ENCODE measurements at regions not wholly inside any gene's neighbourhood (a gene's known extent, or its start where the extent isn't known, plus 50 kb on each side); places are given as distances from the start of the nearest gene placed in this dataset.

GRCh38 chr9:80090317-80090716 lies 518.6 kb downstream of the TLE4 start:
- no peak for DNase-seq

GRCh38 chr9:80086822-80087345 lies 515.1 kb downstream of the TLE4 start:
- no peak for DNase-seq

DNA sequence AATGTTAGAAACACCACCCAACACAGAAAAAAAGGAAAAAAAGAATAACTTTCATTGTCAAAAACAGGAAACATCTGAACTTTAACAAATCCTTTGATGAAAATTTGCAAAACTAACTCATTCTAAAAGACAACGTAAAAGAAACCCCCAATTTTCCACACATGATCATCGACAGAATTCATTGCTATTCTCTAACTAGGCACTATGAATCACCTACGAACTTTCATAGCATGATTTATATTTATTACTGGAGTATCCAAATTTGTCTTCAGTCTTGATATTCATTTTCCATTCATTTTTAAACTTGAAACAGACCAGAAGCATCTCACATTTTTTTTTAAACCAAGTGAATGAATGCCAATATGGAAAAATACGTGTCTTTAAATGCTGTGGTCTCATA lies 514.6 kb downstream of the TLE4 start:
- DNase-seq: no peak

DNA sequence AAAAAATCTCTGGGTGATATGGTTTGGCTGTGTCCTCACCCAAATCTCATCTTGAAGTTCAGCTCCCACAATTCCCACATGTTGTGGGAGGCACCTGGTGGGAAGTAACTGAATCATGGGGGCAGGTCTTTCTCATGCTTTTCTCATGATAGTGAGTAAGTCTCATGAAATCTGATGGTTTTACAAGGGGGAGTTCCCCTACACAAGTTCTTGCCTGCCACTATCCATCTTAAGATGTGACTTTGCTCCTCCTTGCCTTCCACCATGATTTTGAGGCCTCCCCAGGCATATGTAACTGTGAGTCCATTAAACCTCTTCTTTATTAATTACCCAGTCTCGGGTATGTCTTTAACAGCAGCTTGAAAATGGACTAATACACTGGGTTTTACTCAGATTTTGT lies 513.9 kb downstream of the TLE4 start:
- no peak for DNase-seq

- no peak for DNase-seq
Measured at GRCh38 chr9:80082213-80082612, 510.4 kb downstream of the TLE4 start.

- no peak for DNase-seq
Measured at GRCh38 chr9:80078826-80079225, 507.1 kb downstream of the TLE4 start.

DNA sequence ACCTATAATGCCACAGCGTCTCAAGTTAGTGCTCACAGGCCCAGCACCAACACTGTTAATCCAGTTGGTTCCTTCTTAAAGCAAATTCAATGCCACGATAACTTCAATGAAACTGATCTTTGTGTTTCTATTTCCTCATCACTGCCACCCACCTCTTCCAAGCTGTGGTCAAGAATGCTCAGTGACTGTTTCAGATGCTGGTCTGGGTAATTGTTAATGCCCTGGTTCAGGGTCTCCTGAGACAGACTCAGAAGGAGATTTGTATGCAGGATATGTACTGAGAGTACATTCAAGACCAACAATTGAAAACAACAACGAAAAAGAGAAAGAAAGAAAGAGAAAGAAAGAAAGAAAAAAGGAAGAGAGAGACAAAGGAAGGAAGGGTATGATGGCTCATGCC lies 505.3 kb downstream of the TLE4 start:
- no peak for DNase-seq

- DNase-seq: no peak
Measured at GRCh38 chr9:80076162-80076561, 504.4 kb downstream of the TLE4 start.

- DNase-seq: no peak
Measured at GRCh38 chr9:80074439-80074838, 502.7 kb downstream of the TLE4 start.

DNA sequence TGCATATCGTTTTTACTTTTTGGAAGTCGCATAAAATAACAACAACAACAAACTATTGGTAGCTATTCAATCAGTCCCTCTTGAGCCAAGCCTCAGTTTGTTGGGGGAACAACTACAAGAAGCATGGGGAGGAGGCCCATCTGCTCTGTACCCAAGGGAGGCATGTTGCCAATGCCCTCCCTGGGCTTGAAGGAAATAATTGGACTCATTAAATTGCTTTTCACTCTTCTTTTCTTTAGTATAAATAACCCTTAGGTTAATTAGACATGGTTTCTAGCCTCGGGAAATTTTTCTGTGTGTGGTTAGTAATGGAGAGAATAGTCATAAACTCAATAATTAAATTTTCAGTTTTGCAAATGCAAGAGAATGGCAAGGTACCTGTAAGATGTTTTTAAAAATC lies 500.7 kb downstream of the TLE4 start:
- DNase-seq: no peak

- no peak for DNase-seq
Measured at GRCh38 chr9:80070071-80070742, 498.4 kb downstream of the TLE4 start.

GRCh38 chr9:80066931-80067330 lies 495.2 kb downstream of the TLE4 start:
- no peak for DNase-seq

DNA sequence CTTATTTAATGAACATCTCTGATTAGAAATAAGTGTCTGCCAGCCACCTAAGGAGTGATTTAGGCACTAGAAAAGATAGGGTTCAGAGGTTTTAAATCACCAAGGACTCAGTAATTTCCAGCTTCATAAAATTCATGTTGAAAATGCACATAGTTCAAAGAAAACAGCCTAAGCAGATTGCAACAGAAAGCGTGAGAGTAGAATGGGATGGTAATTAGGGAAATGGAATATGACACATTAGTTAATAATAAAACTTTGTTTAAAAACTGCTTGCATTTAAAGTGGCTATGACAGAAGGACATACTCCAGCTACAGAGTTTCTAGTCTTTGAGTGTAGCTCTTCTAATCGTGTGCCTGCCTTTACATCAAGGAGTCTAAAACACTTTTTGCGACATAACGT lies 490.8 kb downstream of the TLE4 start:
- DNase-seq: no peak

DNA sequence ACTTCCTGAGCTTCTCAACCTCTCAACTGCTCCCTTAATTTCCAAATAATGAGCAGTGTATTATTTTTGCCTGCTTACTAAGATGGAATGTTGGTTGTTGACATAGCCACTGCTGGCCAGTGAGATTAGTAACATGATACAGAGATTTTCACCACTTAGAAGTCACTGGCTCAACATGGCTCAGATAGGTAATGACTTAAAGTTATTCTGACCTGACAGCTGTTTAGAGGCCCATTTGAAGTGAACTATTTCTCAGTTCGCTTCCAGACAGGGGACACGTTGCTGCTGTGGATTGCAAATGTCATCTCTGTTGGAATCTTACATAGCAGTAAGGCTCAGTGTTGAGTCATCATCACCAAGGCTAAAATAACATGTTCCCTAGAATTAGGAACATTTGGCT lies 490.2 kb downstream of the TLE4 start:
- DNase-seq: peak; percentile 78

DNA sequence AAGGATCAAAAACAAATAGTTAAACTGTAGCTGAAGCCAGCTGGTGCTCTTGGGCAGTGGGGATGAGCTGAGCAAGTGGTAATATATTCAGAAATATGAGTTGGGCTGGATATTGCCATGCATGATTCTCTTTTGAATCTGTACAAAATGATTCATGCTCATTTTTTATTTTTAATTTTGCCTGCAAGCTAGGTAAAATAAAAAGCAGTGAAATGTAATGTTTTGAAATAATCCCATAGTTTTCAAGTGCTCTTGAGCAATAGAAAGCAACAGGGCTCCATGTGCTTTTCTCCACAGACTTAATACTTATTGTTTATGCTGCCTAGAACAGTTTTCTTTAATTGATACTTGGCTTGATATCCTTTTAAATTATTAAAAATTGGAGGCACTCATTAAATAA lies 489.3 kb downstream of the TLE4 start:
- no peak for DNase-seq

- DNase-seq: no peak
Measured at GRCh38 chr9:80059979-80060378, 488.2 kb downstream of the TLE4 start.

DNA sequence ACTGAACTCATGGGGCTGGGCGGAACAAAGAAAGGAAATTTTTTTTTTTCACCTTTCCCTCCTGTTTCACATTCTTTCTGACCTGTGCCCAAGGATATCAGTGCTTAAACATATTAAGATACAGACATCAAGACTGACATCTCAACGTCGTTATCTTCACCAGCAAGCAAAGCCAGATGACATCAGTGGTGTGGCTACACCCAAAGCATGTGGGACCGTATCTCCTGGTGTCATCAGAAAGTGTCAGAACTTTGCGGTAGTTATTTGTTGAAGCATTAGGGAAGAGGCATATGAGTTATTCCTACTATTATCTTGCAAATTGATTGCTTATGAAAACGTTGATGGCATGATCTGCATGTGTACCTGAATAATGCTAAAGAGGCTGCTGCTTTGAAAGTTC lies 487.4 kb downstream of the TLE4 start:
- no peak for DNase-seq

GRCh38 chr9:80052830-80053229 lies 481.1 kb downstream of the TLE4 start:
- DNase-seq: no peak

DNA sequence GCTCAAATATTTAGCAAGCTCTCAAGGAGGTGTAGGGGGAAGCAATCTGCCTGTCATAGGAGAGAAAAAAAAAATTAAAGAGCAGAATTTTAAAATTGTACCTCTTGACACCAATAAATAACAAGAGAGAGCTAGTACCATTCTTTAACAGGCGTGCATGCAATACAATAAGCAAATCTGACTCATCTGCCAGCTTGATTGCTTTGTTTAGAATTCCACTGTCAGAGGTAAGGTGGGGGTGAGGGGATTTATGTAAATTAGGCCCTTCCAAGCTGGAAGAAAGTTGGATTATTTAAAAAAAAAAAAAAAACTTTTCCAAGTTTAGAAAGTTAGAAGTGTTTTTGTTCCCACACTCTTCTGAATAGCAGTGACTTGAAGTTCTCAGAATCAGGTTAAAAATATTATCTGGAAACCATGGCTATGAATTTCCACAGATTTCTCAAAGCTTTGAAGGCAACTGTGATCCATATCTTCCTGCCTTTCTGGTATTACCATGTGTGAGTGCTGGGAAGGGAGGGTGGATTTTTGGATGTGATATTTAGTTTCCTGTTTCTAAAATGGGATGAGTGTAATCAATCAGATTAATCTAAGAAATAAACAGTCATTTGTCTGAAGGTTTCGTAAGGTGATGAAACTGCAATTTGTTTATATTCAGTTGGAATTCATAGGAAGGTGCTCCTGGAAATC lies 477.5 kb downstream of the TLE4 start:
- DNase-seq: no peak

- no peak for DNase-seq
Measured at GRCh38 chr9:80046481-80046880, 474.7 kb downstream of the TLE4 start.

GRCh38 chr9:80041821-80042220 lies 470.1 kb downstream of the TLE4 start:
- no peak for DNase-seq

GRCh38 chr9:80040457-80040856 lies 468.7 kb downstream of the TLE4 start:
- no peak for DNase-seq

- no peak for DNase-seq
Measured at GRCh38 chr9:80030801-80031200, 459.0 kb downstream of the TLE4 start.

DNA sequence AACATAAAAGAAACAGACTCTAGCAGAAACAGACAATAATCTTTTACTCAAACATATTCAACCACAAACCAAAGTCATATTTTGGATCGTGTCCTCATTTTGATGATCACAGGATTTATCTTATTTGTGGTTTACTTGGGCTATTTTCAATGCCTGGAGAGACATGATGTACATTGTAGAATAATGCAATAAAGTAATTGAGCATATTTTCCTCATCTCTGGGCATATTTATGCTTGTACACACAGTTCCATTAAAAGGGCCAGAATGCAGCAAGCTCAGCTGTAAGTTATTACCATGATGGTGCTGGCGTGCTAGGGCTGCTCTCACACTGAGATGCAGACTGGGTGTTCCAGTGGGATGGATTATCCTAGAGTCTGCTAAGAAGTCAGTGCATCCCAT lies 456.7 kb downstream of the TLE4 start:
- DNase-seq: no peak

Measured in amniotic stem cell (primary cell).